ENCODE measurements at regions not wholly inside any gene's neighbourhood (a gene's known extent, or its start where the extent isn't known, plus 50 kb on each side); places are given as distances from the start of the nearest gene placed in this dataset.

- DNase-seq (ENCODE audit: extremely low read depth, low read depth, low spot score): no peak
Observed at GRCh38 chr18:1895456-1896185, 675.7 kb downstream of the METTL4 start.

- no peak for DNase-seq (ENCODE audit: extremely low read depth, low read depth, low spot score)
Observed at GRCh38 chr18:1906421-1906820, 664.9 kb downstream of the METTL4 start.

- DNase-seq (ENCODE audit: extremely low read depth, low read depth, low spot score): no peak
Observed at GRCh38 chr18:1907470-1908206, 663.7 kb downstream of the METTL4 start.

- DNase-seq (ENCODE audit: extremely low read depth, low read depth, low spot score): no peak
Observed at GRCh38 chr18:1914489-1914888, 656.8 kb downstream of the METTL4 start.

GRCh38 chr18:1916869-1917523, 654.3 kb downstream of the METTL4 start:
- no peak for DNase-seq (ENCODE audit: extremely low read depth, low read depth, low spot score)

GRCh38 chr18:1917569-1917968, 653.7 kb downstream of the METTL4 start:
- no peak for DNase-seq (ENCODE audit: extremely low read depth, low read depth, low spot score)

GRCh38 chr18:1922066-1922465, 649.2 kb downstream of the METTL4 start:
- no peak for DNase-seq (ENCODE audit: extremely low read depth, low read depth, low spot score)

GRCh38 chr18:1928711-1929110, 642.6 kb downstream of the METTL4 start:
- DNase-seq (ENCODE audit: extremely low read depth, low read depth, low spot score): no peak

GRCh38 chr18:1929720-1930119, 641.6 kb downstream of the METTL4 start:
- no peak for DNase-seq (ENCODE audit: extremely low read depth, low read depth, low spot score)

GRCh38 chr18:1930291-1931270, 640.7 kb downstream of the METTL4 start:
- DNase-seq (ENCODE audit: extremely low read depth, low read depth, low spot score): no peak

GRCh38 chr18:1952486-1952885, 618.8 kb downstream of the METTL4 start:
- DNase-seq (ENCODE audit: extremely low read depth, low read depth, low spot score): no peak

GRCh38 chr18:1954583-1955312, 616.6 kb downstream of the METTL4 start:
- no peak for DNase-seq (ENCODE audit: extremely low read depth, low read depth, low spot score)

- DNase-seq (ENCODE audit: extremely low read depth, low read depth, low spot score): no peak
Observed at GRCh38 chr18:1958798-1959197, 612.5 kb downstream of the METTL4 start.

- no peak for DNase-seq (ENCODE audit: extremely low read depth, low read depth, low spot score)
Observed at GRCh38 chr18:1965016-1965415, 606.3 kb downstream of the METTL4 start.

GRCh38 chr18:1965541-1965940, 605.8 kb downstream of the METTL4 start:
- DNase-seq (ENCODE audit: extremely low read depth, low read depth, low spot score): no peak

GRCh38 chr18:1968801-1969498, 602.4 kb downstream of the METTL4 start:
- DNase-seq (ENCODE audit: extremely low read depth, low read depth, low spot score): no peak

GRCh38 chr18:1976484-1976883, 594.8 kb downstream of the METTL4 start:
- DNase-seq (ENCODE audit: extremely low read depth, low read depth, low spot score): no peak

GRCh38 chr18:1982056-1982455, 589.2 kb downstream of the METTL4 start:
- no peak for DNase-seq (ENCODE audit: extremely low read depth, low read depth, low spot score)

- DNase-seq (ENCODE audit: extremely low read depth, low read depth, low spot score): no peak
Observed at GRCh38 chr18:1983746-1984515, 587.4 kb downstream of the METTL4 start.
